ENCODE measurements at regions not wholly inside any gene's neighbourhood (a gene's known extent, or its start where the extent isn't known, plus 50 kb on each side); places are given as distances from the start of the nearest gene placed in this dataset.

DNA sequence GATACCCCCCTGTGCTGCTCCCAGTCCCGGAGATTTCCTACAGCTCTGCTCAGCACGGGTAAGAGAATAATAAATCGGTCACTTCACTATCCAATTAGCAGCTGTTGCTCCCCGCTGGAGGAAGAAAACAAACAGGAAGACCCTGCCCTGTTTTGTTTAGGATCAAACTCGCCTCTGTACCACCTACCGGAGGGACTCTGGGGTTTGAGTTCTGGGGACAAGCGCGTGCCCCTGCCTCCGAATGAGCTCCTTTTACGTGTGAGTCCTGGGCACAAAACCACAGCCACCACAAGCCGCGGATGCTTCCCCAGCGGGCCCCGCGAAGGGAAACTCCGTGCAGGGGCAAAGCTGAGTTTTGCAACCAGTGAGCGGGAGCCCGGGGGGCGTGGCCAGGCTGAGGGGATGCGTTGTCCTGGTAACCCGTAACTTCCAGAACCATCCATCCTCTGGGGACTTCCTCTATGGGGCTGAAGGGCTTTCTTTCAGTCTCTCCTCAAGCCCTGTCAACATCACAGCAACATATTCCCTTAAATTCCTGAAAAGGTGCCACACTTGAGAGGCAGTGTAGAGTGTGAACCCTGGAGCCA is 315.7 kb upstream of the PROK2 start:
- no peaks in the 10 kb centered on the region for H3K9me3 ChIP-seq (ENCODE audit: control insufficient read depth, insufficient read depth, low read length)
- 0% methylated on average over 20 of the region's 21 CpGs for WGBS (ENCODE audit: insufficient coverage)
- peak overlapping the region; percentile 26 for H3K27ac ChIP-seq (ENCODE audit: low read depth, low read length)
- peak; percentile 53 to 93 (median 72) for DNase-seq (ENCODE audit: low read depth in 4 of 6, low spot score in 6 of 6)
- H3K27me3 ChIP-seq (ENCODE audit: control insufficient read depth, insufficient read depth, low read length), result peaks cover 12% of the 10 kb centered on the region
- H3K4me3 ChIP-seq (ENCODE audit: low read depth, low read length), result peak overlapping the region; percentile 44
- peaks cover 24% of the 10 kb centered on the region for H3K4me1 ChIP-seq (ENCODE audit: control insufficient read depth, insufficient read depth, low read length)
- H3K36me3 ChIP-seq (ENCODE audit: control insufficient read depth, insufficient read depth, low read length), result no peaks in the 10 kb centered on the region

DNA sequence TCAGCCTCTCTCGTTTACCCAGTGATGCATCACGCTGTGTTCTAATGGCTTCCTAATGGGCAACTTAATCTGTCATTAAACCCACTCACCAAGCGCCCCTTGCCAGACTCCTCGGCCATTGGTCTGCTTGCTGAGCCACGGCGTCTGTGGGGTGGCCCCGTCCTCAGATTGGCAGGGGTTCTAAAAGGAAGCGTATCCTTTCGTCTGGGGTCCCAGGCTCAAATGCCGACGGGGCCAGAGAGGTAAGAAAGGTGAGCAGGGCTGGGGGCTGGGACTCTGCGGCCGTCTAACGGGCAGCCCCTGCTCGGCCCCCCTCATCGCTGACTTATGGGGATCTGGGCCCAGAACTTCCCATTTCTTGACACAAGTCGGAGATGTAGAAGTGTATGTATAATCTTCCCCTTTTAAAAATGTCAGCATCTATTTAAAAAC is 315.1 kb upstream of the PROK2 start:
- Histone ChIP-seq H3K36me3 (ENCODE audit: control insufficient read depth, insufficient read depth, low read length) (no peaks in the 10 kb centered on the region), H3K9me3 (ENCODE audit: control insufficient read depth, insufficient read depth, low read length) (no peaks in the 10 kb centered on the region), H3K27ac (ENCODE audit: low read depth, low read length) (no peak overlapping the region), H3K4me1 (ENCODE audit: control insufficient read depth, insufficient read depth, low read length) (peaks cover 24% of the 10 kb centered on the region), H3K4me3 (ENCODE audit: low read depth, low read length) (peak overlapping the region; percentile 44), H3K27me3 (ENCODE audit: control insufficient read depth, insufficient read depth, low read length) (peaks cover 12% of the 10 kb centered on the region)
- peak in 2 of 6 donors; percentile 53 to 87 for DNase-seq (ENCODE audit: low read depth in 4 of 6, low spot score in 6 of 6)
- 9% methylated on average over 9 of the region's 17 CpGs for WGBS (ENCODE audit: insufficient coverage)

DNA sequence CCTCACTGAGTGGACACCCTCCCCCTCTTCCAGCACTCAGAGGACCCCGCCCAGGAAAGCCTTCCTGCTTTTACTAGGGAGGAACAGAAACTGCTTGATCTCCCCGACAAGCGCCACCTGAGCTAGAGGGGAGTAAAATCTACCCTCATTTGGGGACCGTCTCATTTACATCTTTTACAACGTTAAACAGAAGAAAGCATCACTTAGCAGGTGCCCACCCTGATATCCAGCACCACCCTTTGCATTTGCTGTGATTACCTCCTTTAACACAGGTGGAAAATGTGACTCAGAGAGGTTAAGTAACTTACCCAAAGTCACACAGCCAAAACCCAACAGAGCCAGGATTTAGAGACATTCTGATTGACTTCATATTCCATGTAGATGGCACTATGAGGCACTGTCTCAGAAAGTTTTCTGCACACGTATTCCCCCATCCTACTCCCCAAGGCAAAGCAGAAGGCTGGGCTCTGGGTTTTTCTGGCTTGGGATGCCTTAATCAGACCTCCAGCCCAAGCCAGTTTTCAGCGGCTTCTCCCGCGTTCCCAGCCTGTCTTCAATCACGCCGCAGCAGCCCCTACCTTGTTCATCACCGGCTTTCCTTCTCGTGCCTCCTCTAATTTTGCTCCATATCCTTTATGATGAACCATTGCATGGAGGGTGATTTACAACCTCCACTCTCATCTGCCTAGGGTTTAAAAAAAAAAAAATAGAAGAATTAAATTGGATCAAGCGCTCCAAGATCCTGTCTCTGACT is 314.6 kb upstream of the PROK2 start:
- Histone ChIP-seq H3K4me1 (ENCODE audit: control insufficient read depth, insufficient read depth, low read length) (peaks cover 24% of the 10 kb centered on the region), H3K27ac (ENCODE audit: low read depth, low read length) (no peak overlapping the region), H3K9me3 (ENCODE audit: control insufficient read depth, insufficient read depth, low read length) (no peaks in the 10 kb centered on the region), H3K36me3 (ENCODE audit: control insufficient read depth, insufficient read depth, low read length) (no peaks in the 10 kb centered on the region), H3K4me3 (ENCODE audit: low read depth, low read length) (no peak overlapping the region), H3K27me3 (ENCODE audit: control insufficient read depth, insufficient read depth, low read length) (peaks cover 12% of the 10 kb centered on the region)
- WGBS (ENCODE audit: insufficient coverage), result 33% methylated on average over 4 of the region's 14 CpGs
- no peak for DNase-seq (ENCODE audit: low read depth in 4 of 6, low spot score in 6 of 6)

- no peaks in the 10 kb centered on the region for H3K9me3 ChIP-seq (ENCODE audit: control insufficient read depth, insufficient read depth, low read length)
- DNase-seq (ENCODE audit: low read depth in 4 of 6, low spot score in 6 of 6), result no peak
- no peaks in the 10 kb centered on the region for H3K36me3 ChIP-seq (ENCODE audit: control insufficient read depth, insufficient read depth, low read length)
- peaks cover 21% of the 10 kb centered on the region for H3K4me1 ChIP-seq (ENCODE audit: control insufficient read depth, insufficient read depth, low read length)
- H3K27ac ChIP-seq (ENCODE audit: low read depth, low read length), result no peak overlapping the region
- H3K4me3 ChIP-seq (ENCODE audit: low read depth, low read length), result no peak overlapping the region
- H3K27me3 ChIP-seq (ENCODE audit: control insufficient read depth, insufficient read depth, low read length), result peaks cover 4% of the 10 kb centered on the region
These were observed 312.1 kb upstream of the PROK2 start for GRCh38 chr3:72097053-72097452.

DNA sequence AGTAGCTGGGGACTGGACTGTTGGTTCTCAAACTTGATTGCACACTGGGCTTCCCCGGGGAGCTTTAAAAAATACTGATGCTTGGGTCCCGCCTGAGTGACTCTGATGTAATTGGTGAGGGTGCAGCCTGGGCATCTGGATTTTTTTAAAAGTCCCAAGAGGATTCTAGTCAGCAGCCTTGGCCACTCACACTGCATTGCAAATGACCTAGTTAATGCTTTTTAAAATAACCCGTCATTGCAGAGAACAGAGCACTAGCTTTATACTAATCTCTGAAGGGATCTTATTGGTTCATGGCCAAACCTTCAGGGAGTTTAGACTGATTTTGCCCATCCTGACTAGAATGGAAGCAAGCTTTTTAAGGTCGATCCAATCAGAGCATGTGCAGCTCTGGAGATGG is 310.6 kb upstream of the PROK2 start:
- peak in 1 of 6 donors; percentile 50 for DNase-seq (ENCODE audit: low read depth in 4 of 6, low spot score in 6 of 6)
- Histone ChIP-seq H3K27ac (ENCODE audit: low read depth, low read length) (no peak overlapping the region), H3K9me3 (ENCODE audit: control insufficient read depth, insufficient read depth, low read length) (no peaks in the 10 kb centered on the region), H3K4me3 (ENCODE audit: low read depth, low read length) (no peak overlapping the region), H3K36me3 (ENCODE audit: control insufficient read depth, insufficient read depth, low read length) (no peaks in the 10 kb centered on the region), H3K27me3 (ENCODE audit: control insufficient read depth, insufficient read depth, low read length) (peaks cover 3% of the 10 kb centered on the region), H3K4me1 (ENCODE audit: control insufficient read depth, insufficient read depth, low read length) (peaks cover 17% of the 10 kb centered on the region)
- WGBS (ENCODE audit: insufficient coverage), result 79% methylated on average over 3 of the region's 4 CpGs

DNA sequence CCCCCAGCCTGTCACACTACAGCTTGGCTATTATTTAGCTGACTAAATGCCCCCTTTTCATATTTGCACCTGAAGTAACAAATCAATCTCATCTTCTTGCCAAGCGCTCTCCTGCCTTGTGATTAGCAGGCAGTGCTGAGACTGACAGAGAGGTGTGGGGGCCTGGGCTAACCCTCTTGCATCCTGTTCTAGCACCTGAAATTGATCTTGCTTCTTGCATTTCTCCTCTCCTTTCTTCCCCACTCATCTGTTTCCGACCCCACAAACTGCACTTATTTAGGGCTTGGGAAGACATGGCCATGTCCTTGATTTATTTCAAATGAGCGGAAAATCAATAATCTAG is 309.0 kb upstream of the PROK2 start:
- WGBS (ENCODE audit: insufficient coverage), result 88% methylated on average over 3 of the region's 3 CpGs
- H3K9me3 ChIP-seq (ENCODE audit: control insufficient read depth, insufficient read depth, low read length), result no peaks in the 10 kb centered on the region
- no peaks in the 10 kb centered on the region for H3K36me3 ChIP-seq (ENCODE audit: control insufficient read depth, insufficient read depth, low read length)
- H3K27ac ChIP-seq (ENCODE audit: low read depth, low read length), result no peak overlapping the region
- peaks cover 3% of the 10 kb centered on the region for H3K27me3 ChIP-seq (ENCODE audit: control insufficient read depth, insufficient read depth, low read length)
- H3K4me1 ChIP-seq (ENCODE audit: control insufficient read depth, insufficient read depth, low read length), result peaks cover 5% of the 10 kb centered on the region
- DNase-seq (ENCODE audit: low read depth in 4 of 6, low spot score in 6 of 6), result no peak
- no peak overlapping the region for H3K4me3 ChIP-seq (ENCODE audit: low read depth, low read length)

DNA sequence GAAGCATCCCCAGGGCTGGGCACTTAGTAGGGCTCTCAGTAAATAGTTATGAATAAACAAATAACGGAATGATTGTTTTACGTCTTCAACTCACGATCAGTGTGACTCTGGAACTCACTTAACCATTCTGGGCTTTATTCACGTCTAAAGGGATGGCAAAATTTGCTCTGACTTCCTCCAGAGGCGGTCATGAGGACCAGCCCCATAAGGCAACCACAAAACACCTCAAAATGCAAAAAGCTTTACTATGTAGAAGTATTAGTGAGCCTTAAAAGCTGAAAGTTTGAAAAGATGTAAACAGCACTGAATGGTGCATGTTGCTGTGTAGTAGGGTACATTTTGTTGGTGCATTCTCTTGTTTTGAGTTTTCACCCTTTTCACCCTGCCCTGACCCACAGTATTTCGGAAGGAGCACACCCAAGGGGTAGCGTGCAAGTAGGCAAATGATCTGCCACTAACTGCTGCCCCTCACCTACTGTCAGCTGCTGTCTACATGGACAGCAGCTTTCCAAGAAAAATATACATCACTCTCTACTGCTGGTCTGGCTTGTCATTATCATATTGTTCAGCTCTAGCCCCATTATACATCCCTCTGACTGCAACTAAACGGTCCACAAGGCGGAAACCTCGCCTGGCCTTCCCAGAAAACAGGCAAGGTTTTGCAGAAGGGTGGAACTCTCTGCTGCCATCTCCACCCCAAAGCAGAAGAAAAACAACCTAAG is 308.5 kb upstream of the PROK2 start:
- no peak overlapping the region for H3K27ac ChIP-seq (ENCODE audit: low read depth, low read length)
- 89% methylated on average over 8 of the region's 10 CpGs for WGBS (ENCODE audit: insufficient coverage)
- no peaks in the 10 kb centered on the region for H3K27me3 ChIP-seq (ENCODE audit: control insufficient read depth, insufficient read depth, low read length)
- H3K4me1 ChIP-seq (ENCODE audit: control insufficient read depth, insufficient read depth, low read length), result peaks cover 2% of the 10 kb centered on the region
- H3K36me3 ChIP-seq (ENCODE audit: control insufficient read depth, insufficient read depth, low read length), result no peaks in the 10 kb centered on the region
- no peak overlapping the region for H3K4me3 ChIP-seq (ENCODE audit: low read depth, low read length)
- no peaks in the 10 kb centered on the region for H3K9me3 ChIP-seq (ENCODE audit: control insufficient read depth, insufficient read depth, low read length)
- no peak for DNase-seq (ENCODE audit: low read depth in 4 of 6, low spot score in 6 of 6)

DNA sequence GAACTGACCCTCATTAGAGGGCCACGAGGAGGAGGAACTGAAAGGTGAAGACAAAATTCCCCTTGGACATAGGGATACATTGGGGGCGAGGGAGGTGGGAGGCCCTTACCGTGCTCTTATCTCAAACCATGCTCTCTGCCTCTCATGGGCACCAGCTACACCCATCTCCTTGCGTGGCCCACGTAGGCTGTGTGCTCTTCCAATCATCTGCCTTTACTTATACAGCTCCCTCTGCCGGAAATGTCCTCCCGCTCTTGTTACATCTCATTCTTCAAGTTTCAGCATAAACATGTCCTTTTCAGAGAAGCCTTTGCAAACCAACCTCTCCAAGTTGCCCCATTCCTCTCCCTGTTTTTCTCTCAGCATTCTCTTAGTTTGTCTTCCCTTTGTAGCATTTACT is 307.8 kb upstream of the PROK2 start:
- no peaks in the 10 kb centered on the region for H3K9me3 ChIP-seq (ENCODE audit: control insufficient read depth, insufficient read depth, low read length)
- DNase-seq (ENCODE audit: low read depth in 4 of 6, low spot score in 6 of 6), result no peak

DNA sequence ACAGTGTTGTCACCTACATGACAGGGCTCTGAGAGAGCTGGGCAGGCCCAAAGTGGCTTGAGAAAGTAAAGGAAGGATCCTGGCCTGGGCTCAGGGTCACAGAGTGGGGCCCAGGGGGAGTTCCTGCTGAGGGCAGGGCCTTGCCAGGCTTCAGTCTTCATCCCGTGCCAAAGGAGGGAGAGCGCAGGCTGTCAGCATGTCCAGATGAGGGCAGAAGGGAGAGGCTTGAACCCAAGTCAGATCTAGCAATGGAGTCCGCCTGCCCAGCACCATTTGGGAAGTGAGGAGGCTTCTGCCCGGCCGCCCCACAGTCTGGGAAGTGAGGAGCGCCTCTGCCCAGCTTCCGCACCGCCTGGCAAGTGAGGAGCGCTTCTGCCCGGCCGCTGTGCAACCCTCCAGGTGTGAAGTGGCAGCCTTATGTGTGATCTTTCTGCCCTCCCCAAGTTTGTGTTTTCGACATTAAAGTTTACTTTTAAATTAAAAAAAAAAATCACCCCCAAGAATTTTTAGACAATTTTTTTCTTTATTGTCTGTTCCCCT is 303.6 kb upstream of the PROK2 start:
- Histone ChIP-seq H3K36me3 (ENCODE audit: control insufficient read depth, insufficient read depth, low read length) (peaks cover 2% of the 10 kb centered on the region), H3K4me1 (ENCODE audit: control insufficient read depth, insufficient read depth, low read length) (peaks cover 2% of the 10 kb centered on the region), H3K27me3 (ENCODE audit: control insufficient read depth, insufficient read depth, low read length) (no peaks in the 10 kb centered on the region), H3K27ac (ENCODE audit: low read depth, low read length) (no peak overlapping the region), H3K4me3 (ENCODE audit: low read depth, low read length) (no peak overlapping the region), H3K9me3 (ENCODE audit: control insufficient read depth, insufficient read depth, low read length) (no peaks in the 10 kb centered on the region)
- DNase-seq (ENCODE audit: low read depth in 4 of 6, low spot score in 6 of 6), result no peak
- WGBS (ENCODE audit: insufficient coverage), result 90% methylated on average over 8 of the region's 12 CpGs

More for the DNA sequence above, 307.8 kb upstream of the PROK2 start:
- Histone ChIP-seq H3K27me3 (ENCODE audit: control insufficient read depth, insufficient read depth, low read length) (no peaks in the 10 kb centered on the region), H3K4me1 (ENCODE audit: control insufficient read depth, insufficient read depth, low read length) (peaks cover 2% of the 10 kb centered on the region), H3K36me3 (ENCODE audit: control insufficient read depth, insufficient read depth, low read length) (no peaks in the 10 kb centered on the region), H3K27ac (ENCODE audit: low read depth, low read length) (no peak overlapping the region), H3K4me3 (ENCODE audit: low read depth, low read length) (no peak overlapping the region)
- WGBS (ENCODE audit: insufficient coverage), result 89% methylated on average over 5 of the region's 7 CpGs
